ENCODE measurements at regions not wholly inside any gene's neighbourhood (a gene's known extent, or its start where the extent isn't known, plus 50 kb on each side); places are given as distances from the start of the nearest gene placed in this dataset.

DNA sequence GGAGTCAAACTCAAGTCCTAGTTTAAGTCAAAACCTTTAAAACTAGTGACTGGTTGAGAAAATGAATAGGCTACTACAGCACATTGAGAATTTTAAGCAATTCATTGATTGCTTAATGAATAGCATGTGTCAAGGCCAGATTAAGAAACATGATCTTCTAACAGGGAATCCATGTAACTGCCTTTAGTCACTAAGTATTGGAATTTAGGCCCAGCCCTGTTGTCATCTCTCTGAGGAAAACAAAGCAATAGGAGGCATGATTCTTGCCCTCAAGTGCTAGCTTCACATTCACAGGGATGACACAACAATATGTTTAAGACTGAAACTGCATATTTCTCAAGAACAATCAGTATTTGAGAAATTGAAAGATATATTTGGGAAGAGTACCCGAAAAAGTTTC, 70.0 kb upstream of the PTGS2 start:
- TF ChIP-seq, protein P1, sequence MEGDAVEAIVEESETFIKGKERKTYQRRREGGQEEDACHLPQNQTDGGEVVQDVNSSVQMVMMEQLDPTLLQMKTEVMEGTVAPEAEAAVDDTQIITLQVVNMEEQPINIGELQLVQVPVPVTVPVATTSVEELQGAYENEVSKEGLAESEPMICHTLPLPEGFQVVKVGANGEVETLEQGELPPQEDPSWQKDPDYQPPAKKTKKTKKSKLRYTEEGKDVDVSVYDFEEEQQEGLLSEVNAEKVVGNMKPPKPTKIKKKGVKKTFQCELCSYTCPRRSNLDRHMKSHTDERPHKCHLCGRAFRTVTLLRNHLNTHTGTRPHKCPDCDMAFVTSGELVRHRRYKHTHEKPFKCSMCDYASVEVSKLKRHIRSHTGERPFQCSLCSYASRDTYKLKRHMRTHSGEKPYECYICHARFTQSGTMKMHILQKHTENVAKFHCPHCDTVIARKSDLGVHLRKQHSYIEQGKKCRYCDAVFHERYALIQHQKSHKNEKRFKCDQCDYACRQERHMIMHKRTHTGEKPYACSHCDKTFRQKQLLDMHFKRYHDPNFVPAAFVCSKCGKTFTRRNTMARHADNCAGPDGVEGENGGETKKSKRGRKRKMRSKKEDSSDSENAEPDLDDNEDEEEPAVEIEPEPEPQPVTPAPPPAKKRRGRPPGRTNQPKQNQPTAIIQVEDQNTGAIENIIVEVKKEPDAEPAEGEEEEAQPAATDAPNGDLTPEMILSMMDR (IDR thresholded peaks at IDR 0.05; ENCODE audit: extremely low read depth in 1 of 2, insufficient read depth in 1 of 2, low read depth in 1 of 2, low read length in 2 of 2): no peak
- TF ChIP-seq EZH2 (IDR thresholded peaks at IDR 0.05; ENCODE audit: borderline replicate concordance, low read depth, low read length, severe bottlenecking) (no peak), POLR2AphosphoS5 (IDR thresholded peaks at IDR 0.05; ENCODE audit: insufficient read depth, low read depth, low read length) (no peak), POLR2A (IDR thresholded peaks at IDR 0.05; ENCODE audit: low read depth, low read length) (no peak), JUN (IDR thresholded peaks at IDR 0.05; ENCODE audit: borderline replicate concordance, insufficient read depth, insufficient read length, low read depth) (no peak), MYC (IDR thresholded peaks at IDR 0.05; ENCODE audit: low read depth, low read length) (no peak), GATA2 (IDR thresholded peaks at IDR 0.05; ENCODE audit: insufficient read depth, insufficient read length, low read depth, low read length) (no peak), FOS (IDR thresholded peaks at IDR 0.05; ENCODE audit: borderline replicate concordance, insufficient read depth, low read length) (no peak)
- TF ChIP-seq, protein P2, sequence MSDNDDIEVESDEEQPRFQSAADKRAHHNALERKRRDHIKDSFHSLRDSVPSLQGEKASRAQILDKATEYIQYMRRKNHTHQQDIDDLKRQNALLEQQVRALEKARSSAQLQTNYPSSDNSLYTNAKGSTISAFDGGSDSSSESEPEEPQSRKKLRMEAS (IDR thresholded peaks at IDR 0.05; ENCODE audit: insufficient read depth, insufficient read length): no peak

Data from endothelial cell of umbilical vein (primary cell).